HG03097 (cell line): ENCODE measurements at regions not wholly inside any gene's neighbourhood (a gene's known extent, or its start where the extent isn't known, plus 50 kb on each side); places are given as distances from the start of the nearest gene placed in this dataset.

Experiments
- ATAC-seq: cut with Tn5 transposase; IDR thresholded peaks from one replicate; pipeline ENCODE4 v1.9.1; 2021; ENCODE audit not compliant: unreplicated experiment, low FRiP score

DNA sequence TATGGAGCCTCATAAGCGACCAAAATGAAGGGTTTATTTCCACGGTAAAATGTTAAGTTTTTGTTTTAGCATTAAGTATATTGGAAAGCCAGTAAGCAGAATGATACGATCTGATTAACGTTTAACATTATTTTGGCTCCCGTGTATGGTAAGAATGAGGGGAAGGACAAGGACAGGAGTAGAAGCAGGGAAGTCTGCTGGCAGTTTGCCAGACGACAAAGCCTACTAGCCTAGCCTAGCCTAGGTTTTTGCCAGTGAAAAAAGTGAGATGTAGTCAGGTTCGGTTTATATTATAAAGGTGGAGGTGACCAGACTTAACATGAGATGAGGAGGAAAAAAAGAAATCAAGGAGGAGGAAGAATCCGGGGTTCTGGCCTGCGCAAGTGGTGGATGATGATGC lies 78.9 kb upstream of the ARHGAP32 start:
- ATAC-seq, result no peak

- no peak for ATAC-seq
Measured at GRCh38 chr11:129270446-129270845, 78.3 kb upstream of the ARHGAP32 start.

- ATAC-seq, result no peak
Measured at GRCh38 chr11:129268371-129268770, 76.2 kb upstream of the ARHGAP32 start.

GRCh38 chr11:129267716-129268115 lies 75.6 kb upstream of the ARHGAP32 start:
- no peak for ATAC-seq

GRCh38 chr11:129266536-129266935 lies 74.4 kb upstream of the ARHGAP32 start:
- ATAC-seq, result no peak

DNA sequence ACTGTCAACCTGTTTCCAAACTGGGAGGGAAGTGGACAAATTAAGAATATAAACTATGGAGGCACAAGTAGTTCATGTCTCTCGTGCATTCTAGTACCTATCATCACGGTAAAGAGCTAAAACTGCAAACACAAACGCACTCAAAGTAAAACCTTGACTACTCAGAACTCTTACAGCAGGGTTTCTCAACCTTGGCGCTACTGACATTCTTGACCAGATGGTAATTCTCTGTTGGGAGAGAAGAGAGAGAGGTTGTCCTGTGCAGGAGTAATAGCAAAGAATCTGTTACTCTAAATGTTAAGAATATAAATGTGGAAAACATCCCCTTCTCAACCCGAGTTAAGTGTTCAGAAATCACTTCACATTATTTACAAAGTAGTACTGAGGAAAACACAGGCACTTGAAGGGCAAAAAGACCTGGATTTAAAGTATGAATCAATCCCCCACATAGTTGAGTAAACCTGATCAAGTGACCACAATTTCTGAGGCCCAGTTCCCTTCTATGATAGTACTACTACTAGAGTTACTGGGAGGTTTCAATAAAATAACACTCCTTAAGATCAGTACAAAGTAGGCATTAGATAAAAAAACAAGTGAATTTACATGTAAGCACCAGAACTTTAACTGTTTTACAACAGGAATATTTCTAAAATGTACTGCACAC lies 73.1 kb upstream of the ARHGAP32 start:
- no peak for ATAC-seq

DNA sequence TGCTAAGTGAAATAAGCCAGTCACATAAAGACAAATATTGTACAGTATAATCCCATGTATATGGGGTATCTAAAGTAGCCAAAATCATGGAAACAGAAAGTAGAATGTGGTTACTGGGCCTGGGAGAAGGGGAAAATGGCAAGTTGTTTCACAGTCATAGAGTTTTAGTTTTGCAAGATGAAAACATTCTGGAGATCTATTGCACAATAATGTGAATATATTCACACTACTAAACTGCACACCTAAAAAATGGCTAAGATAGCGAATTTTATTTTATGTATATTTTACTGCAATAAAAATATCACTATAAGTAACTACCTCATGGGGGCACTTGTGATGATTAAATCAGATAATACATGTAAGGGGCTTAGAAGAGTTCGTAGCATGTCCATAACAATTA lies 72.0 kb upstream of the ARHGAP32 start:
- ATAC-seq, result no peak

DNA sequence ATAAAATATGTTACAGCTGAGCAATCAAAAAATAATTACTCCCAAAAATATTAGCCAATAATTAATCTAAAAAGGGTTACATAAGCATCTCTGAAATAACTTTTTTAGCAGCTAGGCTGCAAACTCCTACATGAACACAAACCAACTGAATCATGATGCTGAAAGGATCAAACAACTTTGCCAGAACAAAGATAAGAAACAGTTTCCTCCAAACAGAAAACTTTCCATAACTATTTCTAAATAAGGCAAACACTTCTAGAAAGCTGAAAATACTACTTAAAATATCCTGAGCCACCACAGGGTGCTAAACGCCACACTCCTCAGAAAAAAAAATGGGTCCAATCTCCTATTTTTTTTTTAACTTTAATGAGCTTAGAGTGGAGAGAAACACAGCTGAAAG lies 68.6 kb upstream of the ARHGAP32 start:
- no peak for ATAC-seq

DNA sequence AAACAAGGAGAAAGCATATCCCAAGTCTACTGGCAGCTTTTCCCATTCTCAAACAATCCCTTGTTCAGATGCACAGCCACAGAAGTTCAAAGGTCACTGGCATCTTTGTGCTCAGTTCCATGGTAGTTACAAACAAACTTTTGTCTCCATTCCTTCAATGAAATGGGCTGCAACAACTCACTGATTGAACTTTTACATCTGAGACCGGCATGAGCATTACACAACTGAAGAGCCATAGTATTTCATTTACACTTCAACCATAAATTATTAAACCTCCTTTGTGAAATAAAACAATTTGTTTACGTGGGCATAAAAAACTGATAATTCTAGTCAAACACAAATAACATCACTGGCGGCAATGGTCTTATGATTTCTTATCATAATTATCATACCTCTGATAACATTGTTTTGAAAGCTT lies 67.8 kb upstream of the ARHGAP32 start:
- no peak for ATAC-seq

- no peak for ATAC-seq
Measured at GRCh38 chr11:129258205-129258604, 66.1 kb upstream of the ARHGAP32 start.

DNA sequence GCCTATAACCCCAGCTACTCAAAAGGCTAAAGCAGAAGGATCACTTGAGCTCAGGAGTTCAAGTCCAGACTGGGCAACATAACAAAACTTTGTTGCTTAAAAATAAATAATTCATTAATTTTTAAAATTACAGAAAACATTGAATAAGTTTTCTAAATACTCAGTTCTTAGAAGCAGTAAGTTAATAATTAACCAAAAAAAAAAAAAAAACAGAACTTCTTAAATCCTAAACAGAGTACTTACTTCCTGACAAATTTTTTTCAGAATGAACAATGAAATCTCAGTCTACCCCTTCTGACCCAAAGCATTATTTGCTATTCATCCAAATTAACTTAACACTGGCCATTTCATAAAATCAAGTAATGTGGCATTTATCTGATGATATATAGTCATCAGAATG lies 65.4 kb upstream of the ARHGAP32 start:
- ATAC-seq, result no peak

DNA sequence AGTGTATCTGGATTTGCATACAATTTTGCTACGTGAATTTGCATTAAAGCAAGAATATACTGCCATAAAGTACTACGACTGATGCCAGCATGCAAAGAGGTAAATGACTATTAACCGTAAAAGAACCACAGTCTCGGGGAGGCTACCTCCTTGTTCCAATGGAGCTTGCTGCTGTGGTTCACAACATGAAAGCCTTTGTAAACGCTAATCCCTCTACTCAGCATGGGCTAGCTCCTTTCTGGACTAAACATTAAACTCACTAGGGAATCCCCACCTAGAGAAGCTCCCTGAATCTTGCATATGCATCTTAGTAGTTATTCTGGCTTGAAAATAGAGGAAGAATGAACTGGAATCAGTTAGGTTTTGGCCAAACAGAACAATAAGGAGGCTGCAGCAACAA lies 60.5 kb upstream of the ARHGAP32 start:
- ATAC-seq, result no peak

GRCh38 chr11:129251067-129251466 lies 58.9 kb upstream of the ARHGAP32 start:
- ATAC-seq, result no peak

GRCh38 chr11:129249923-129250322 lies 57.8 kb upstream of the ARHGAP32 start:
- ATAC-seq, result no peak

- no peak for ATAC-seq
Measured at GRCh38 chr11:129249351-129249750, 57.2 kb upstream of the ARHGAP32 start.

GRCh38 chr11:129248618-129249017 lies 56.5 kb upstream of the ARHGAP32 start:
- no peak for ATAC-seq

DNA sequence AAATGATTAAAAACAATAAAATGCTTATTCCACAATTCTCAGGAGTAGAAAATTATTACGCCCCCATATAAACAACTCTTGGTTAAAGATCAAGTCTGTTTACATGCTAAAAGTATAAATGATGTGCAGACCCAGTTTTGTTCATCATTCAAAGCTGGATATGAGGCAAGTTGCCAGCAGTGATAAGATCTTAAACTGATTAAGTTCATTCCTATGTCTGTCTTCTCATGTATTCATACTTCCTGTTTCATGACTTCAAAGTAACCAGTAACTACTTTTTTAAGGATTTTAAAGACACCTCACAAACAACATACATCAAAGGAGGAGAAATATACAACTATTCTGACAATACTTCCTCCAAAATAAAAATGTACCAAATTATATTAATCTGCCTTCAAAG lies 55.0 kb upstream of the ARHGAP32 start:
- ATAC-seq, result no peak

GRCh38 chr11:129242855-129243254 lies 50.7 kb upstream of the ARHGAP32 start:
- no peak for ATAC-seq
